AG04450 (cell line): ENCODE measurements at regions not wholly inside any gene's neighbourhood (a gene's known extent, or its start where the extent isn't known, plus 50 kb on each side); places are given as distances from the start of the nearest gene placed in this dataset.

Experiments
- CTCF ChIA-PET: fragments of 300-600, 350-600 bp; formaldehyde crosslinking; extraction: SDS; loops from one replicate; lab custom pipeline; 2022; ENCODE audit warnings: antibody characterized with exemption, inconsistent platforms; lab: Charles Lee
- POLR2A ChIA-PET: fragments of 350-600 bp; formaldehyde crosslinking; extraction: SDS; loops from one replicate; lab custom pipeline; 2021; ENCODE audit warnings: antibody characterized with exemption, inconsistent platforms; lab: Yijun Ruan, JAX
- DNase-seq: peaks from one replicate; pipeline ENCODE4 v3.0.0-alpha.2; 2011; ENCODE audit warnings: low read depth, low spot score
- H3K27ac ChIP-seq: one replicate; pipeline ENCODE4 v1.5.1; 2012; ENCODE audit warnings: low read depth, low read length, control low read depth
- H3K27me3 ChIP-seq: one replicate; pipeline ENCODE4 v1.6.0; 2012; ENCODE audit warnings: low read length; ENCODE audit not compliant: control insufficient read depth, insufficient read depth
- H3K4me3 ChIP-seq: 2 replicates; pipeline ENCODE4 v1.5.1; 2011; ENCODE audit warnings: mild to moderate bottlenecking, low read depth, low read length, control low read depth
- H3K9me3 ChIP-seq: 2 replicates; pipeline ENCODE4 v1.5.1; 2012; ENCODE audit warnings: low read length; ENCODE audit not compliant: control insufficient read depth, insufficient read depth
- CTCF ChIP-seq: IDR thresholded peaks from 2 replicates; pipeline ENCODE4 v1.5.1; 2011; ENCODE audit warnings: low read depth, low read length, control low read depth, inconsistent platforms

- H3K9me3 ChIP-seq: no peaks in the 10 kb centered on the region; the same call in 1 of the 2 replicates
- ChIA-PET POLR2A (interaction anchor here (1.2 kb wide), 1 partner anchor 20 kb away, joined by 4 read pairs; no protein-coding TSS in a partner anchor), CTCF (no interaction called here)
- H3K27me3 ChIP-seq: no peaks in the 10 kb centered on the region
- H3K4me3 ChIP-seq: no peak overlapping the region
- TF ChIP-seq CTCF: no peak
- peak overlapping the region; percentile 48 for H3K27ac ChIP-seq
- peak; percentile 50 for DNase-seq
Measured at GRCh38 chr1:219790834-219791615, 137.3 kb downstream of the SLC30A10 start.

GRCh38 chr1:219788700-219789099, 139.7 kb downstream of the SLC30A10 start:
- no peaks in the 10 kb centered on the region; the same call in 1 of the 2 replicates for H3K9me3 ChIP-seq
- ChIA-PET POLR2A (no interaction called here), CTCF (no interaction called here)
- no peak for TF ChIP-seq CTCF
- no peak for DNase-seq
- no peaks in the 10 kb centered on the region for H3K27me3 ChIP-seq
- no peak overlapping the region for H3K4me3 ChIP-seq
- H3K27ac ChIP-seq: no peak overlapping the region

GRCh38 chr1:219788091-219788490, 140.3 kb downstream of the SLC30A10 start:
- CTCF ChIA-PET: no interaction called here
- Histone ChIP-seq H3K9me3 (no peaks in the 10 kb centered on the region; the same call in 1 of the 2 replicates), H3K4me3 (no peak overlapping the region), H3K27me3 (no peaks in the 10 kb centered on the region), H3K27ac (no peak overlapping the region)
- no peak for DNase-seq
- TF ChIP-seq CTCF: no peak
- POLR2A ChIA-PET: no interaction called here

- no peak overlapping the region for H3K27ac ChIP-seq
- no peak overlapping the region for H3K4me3 ChIP-seq
- no peak for TF ChIP-seq CTCF
- H3K9me3 ChIP-seq: no peaks in the 10 kb centered on the region; the same call in 1 of the 2 replicates
- no peaks in the 10 kb centered on the region for H3K27me3 ChIP-seq
- POLR2A ChIA-PET: no interaction called here
- DNase-seq: no peak
- CTCF ChIA-PET: interaction anchor here (0.6 kb wide), 1 partner anchor 1433 kb away, joined by 4 read pairs; no protein-coding TSS in a partner anchor
Measured at GRCh38 chr1:219784660-219785381, 143.5 kb downstream of the SLC30A10 start.
